GM03348 (cell line): ENCODE measurements at regions not wholly inside any gene's neighbourhood (a gene's known extent, or its start where the extent isn't known, plus 50 kb on each side); places are given as distances from the start of the nearest gene placed in this dataset.
"Not testable (repeated sequence)": the region's sequence is repeated elsewhere in the genome, so short reads cannot be mapped to it uniquely, and the experiment has no call there.

Experiments
- DNase-seq: peaks from one replicate; pipeline ENCODE4 v3.0.0; 2012; ENCODE audit warnings: low spot score

- DNase-seq, result peak; percentile 60
Observed at GRCh38 chr10:21364196-21365114, 161.0 kb downstream of the SKIDA1 start.

- DNase-seq, result no peak
Observed at GRCh38 chr10:21363731-21364104, 161.8 kb downstream of the SKIDA1 start.

GRCh38 chr10:21363092-21363730, 162.3 kb downstream of the SKIDA1 start:
- DNase-seq, result no peak

GRCh38 chr10:21359202-21359601, 166.3 kb downstream of the SKIDA1 start:
- no peak for DNase-seq

- DNase-seq, result no peak
Observed at GRCh38 chr10:21355591-21356011, 169.9 kb downstream of the SKIDA1 start.

- no peak for DNase-seq
Observed at GRCh38 chr10:21352886-21353285, 172.6 kb downstream of the SKIDA1 start.

- not testable (repeated sequence) for DNase-seq
Observed at GRCh38 chr10:21351594-21351993, 173.9 kb downstream of the SKIDA1 start.

GRCh38 chr10:21349912-21350286, 175.6 kb downstream of the SKIDA1 start:
- DNase-seq, result no peak

GRCh38 chr10:21347785-21348170, 177.7 kb downstream of the SKIDA1 start:
- no peak for DNase-seq

- DNase-seq, result no peak
Observed at GRCh38 chr10:21347043-21347784, 178.3 kb downstream of the SKIDA1 start.

- no peak for DNase-seq
Observed at GRCh38 chr10:21343087-21343486, 182.4 kb downstream of the SKIDA1 start.

GRCh38 chr10:21342499-21342898, 183.0 kb downstream of the SKIDA1 start:
- not testable (repeated sequence) for DNase-seq

GRCh38 chr10:21340331-21340730, 185.2 kb downstream of the SKIDA1 start:
- no peak for DNase-seq

- DNase-seq, result no peak
Observed at GRCh38 chr10:21337171-21337792, 188.2 kb downstream of the SKIDA1 start.

GRCh38 chr10:21336476-21337170, 188.9 kb downstream of the SKIDA1 start:
- DNase-seq, result peak; percentile 86

GRCh38 chr10:21334891-21335696, 190.4 kb downstream of the SKIDA1 start:
- peak; percentile 72 for DNase-seq

GRCh38 chr10:21330628-21331020, 194.9 kb downstream of the SKIDA1 start:
- no peak for DNase-seq

GRCh38 chr10:21329995-21330627, 195.4 kb downstream of the SKIDA1 start:
- no peak for DNase-seq

GRCh38 chr10:21327289-21327993, 198.0 kb downstream of the SKIDA1 start:
- DNase-seq, result no peak
